B cell (primary cell): ENCODE measurements at regions not wholly inside any gene's neighbourhood (a gene's known extent, or its start where the extent isn't known, plus 50 kb on each side); places are given as distances from the start of the nearest gene placed in this dataset.

ENCODE experiments used
- ATAC-seq: fragments of 200-7000 bp; cut with Tn5 transposase; one replicate; pipeline ENCODE4 v1.10.0; 2021; ENCODE audit warnings: low read depth, mild to moderate bottlenecking, moderate number of reproducible peaks, moderate library complexity
- CTCF ChIA-PET: fragments of 350-600 bp; sonication (Branson Sonifier 250); formaldehyde crosslinking; loops from one replicate; lab custom pipeline; 2021; ENCODE audit warnings: antibody characterized with exemption, inconsistent platforms; lab: Charles Lee
- POLR2A ChIA-PET: fragments of 350-600 bp; sonication (Branson Sonifier 250); formaldehyde crosslinking; loops from one replicate; lab custom pipeline; 2021; ENCODE audit warnings: antibody characterized with exemption; lab: Charles Lee
- DNase-seq: peaks from one replicate; pipeline ENCODE4 v3.0.0; 2013
- H2AFZ ChIP-seq: 2 replicates; pipeline ENCODE4 v1.6.1; 2012; ENCODE audit warnings: mild to moderate bottlenecking, low read depth, low read length; ENCODE audit not compliant: insufficient read depth, poor library complexity, severe bottlenecking
- H3K27ac ChIP-seq, 2 donors: 1 replicate in 1 of 2; 2 replicates in 1 of 2; pipeline ENCODE4 v1.5.1; 2012 to 2013; ENCODE audit warnings: low read length in 2 of 2, mild to moderate bottlenecking in 2 of 2, moderate library complexity in 1 of 2
- H3K27me3 ChIP-seq, 4 experiments: fragments of 200-600 bp in 1 of 4; sonication (generic) in 1 of 4; replicated peaks in 1 of 4; 1 replicate in 2 of 4; 2 replicates in 2 of 4; pipeline versions ENCODE4 v1.6.1 to v1.7.0; 2013 to 2016; ENCODE audit warnings: low read length in 3 of 4, mild to moderate bottlenecking in 2 of 4, mixed read lengths in 1 of 4, moderate library complexity in 1 of 4; ENCODE audit not compliant: insufficient read depth in 4 of 4, control insufficient read depth in 3 of 4; ENCODE audit errors: control extremely low read depth in 1 of 4
- H3K36me3 ChIP-seq, 2 experiments: replicated peaks in 1 of 2; 1 replicate in 1 of 2; 2 replicates in 1 of 2; pipeline versions ENCODE4 v1.6.1 to v1.7.1; 2013; ENCODE audit warnings: low read length in 1 of 2; ENCODE audit not compliant: insufficient read depth in 2 of 2, control insufficient read depth in 1 of 2; ENCODE audit errors: control extremely low read depth in 1 of 2, extremely low read depth in 1 of 2
- H3K4me1 ChIP-seq, 2 donors: fragments of 200-600 bp in 1 of 2; sonication (generic) in 1 of 2; 1 replicate in 1 of 2; 2 replicates in 1 of 2; pipeline versions ENCODE4 v1.5.1 to v1.6.1; 2013 to 2017; ENCODE audit warnings: low read length in 2 of 2; ENCODE audit not compliant: control insufficient read depth in 2 of 2, insufficient read depth in 2 of 2
- H3K4me2 ChIP-seq: replicated peaks from 2 replicates; pipeline ENCODE3; 2012; ENCODE audit warnings: mild to moderate bottlenecking, low read depth, low read length; ENCODE audit not compliant: poor library complexity, severe bottlenecking
- H3K4me3 ChIP-seq, 5 experiments: fragments of 200-600 bp in 1 of 5; sonication (generic) in 1 of 5; 1 replicate in 3 of 5; 2 replicates in 2 of 5; pipeline versions ENCODE4 v1.5.1 to v1.7.0; 2011 to 2016; ENCODE audit warnings: low read length in 4 of 5, mild to moderate bottlenecking in 4 of 5, low read depth in 2 of 5, control low read depth in 1 of 5, moderate library complexity in 1 of 5; ENCODE audit not compliant: insufficient read depth in 1 of 5; ENCODE audit errors: control extremely low read depth in 1 of 5, extremely low read depth in 1 of 5
- H3K79me2 ChIP-seq: fragments of 200-600 bp; sonication (generic); one replicate; pipeline ENCODE4 v1.6.0; 2016; ENCODE audit warnings: low read length; ENCODE audit not compliant: control insufficient read depth, insufficient read depth
- H3K9ac ChIP-seq: fragments of 200-600 bp; sonication (generic); 2 replicates; pipeline ENCODE4 v1.6.1; 2017; ENCODE audit warnings: mild to moderate bottlenecking, low read length, moderate library complexity
- H3K9me3 ChIP-seq, 3 donors: one replicate each; pipeline versions ENCODE4 v1.6.1 to v1.7.1; 2013; ENCODE audit warnings: low read length in 2 of 3; ENCODE audit not compliant: control insufficient read depth in 2 of 3, insufficient read depth in 1 of 3; ENCODE audit errors: control extremely low read depth in 1 of 3
- H4K20me1 ChIP-seq: 2 replicates; pipeline ENCODE4 v1.6.0; 2012; ENCODE audit warnings: mild to moderate bottlenecking, low read length; ENCODE audit not compliant: insufficient read depth, control insufficient read depth, poor library complexity, severe bottlenecking
- H3K27ac Mint-ChIP-seq: one replicate; pipeline ENCODE4 v1.8.0; 2021; ENCODE audit warnings: mixed read lengths
- H3K27me3 Mint-ChIP-seq: one replicate; pipeline ENCODE4 v1.8.0; 2021; ENCODE audit warnings: mixed read lengths
- H3K4me1 Mint-ChIP-seq: one replicate; pipeline ENCODE4 v1.8.0; 2021; ENCODE audit warnings: mixed read lengths
- H3K4me3 Mint-ChIP-seq: one replicate; pipeline ENCODE4 v1.8.0; 2021; ENCODE audit warnings: mixed read lengths
- H3K9me3 Mint-ChIP-seq: one replicate; pipeline ENCODE4 v1.8.0; 2022; ENCODE audit warnings: mixed read lengths; ENCODE audit not compliant: insufficient read depth
- CTCF ChIP-seq: fragments of 200-600 bp; IDR thresholded peaks from one replicate; pipeline ENCODE4 v1.8.0; 2022; ENCODE audit warnings: antibody characterized with exemption, mild to moderate bottlenecking
- EZH2 ChIP-seq: IDR thresholded peaks from 2 replicates; pipeline ENCODE4 v1.6.1; 2012; ENCODE audit warnings: borderline replicate concordance, low read depth, mild to moderate bottlenecking, moderate library complexity, low read length; ENCODE audit not compliant: insufficient read depth, poor library complexity, severe bottlenecking
- WGBS: methylation state at CpG from one replicate; pipeline ENCODE4 v1.1.5; 2013; ENCODE audit warnings: missing lambda C conversion rate; ENCODE audit not compliant: insufficient coverage; 5-methylcytosine and 5-hydroxymethylcytosine counted together
- intact Hi-C: fragments of 100-400 bp; cut with micrococcal nuclease; formaldehyde crosslinking; loops from one replicate; pipeline ENCODE4 v1.10.0; 2022

DNA sequence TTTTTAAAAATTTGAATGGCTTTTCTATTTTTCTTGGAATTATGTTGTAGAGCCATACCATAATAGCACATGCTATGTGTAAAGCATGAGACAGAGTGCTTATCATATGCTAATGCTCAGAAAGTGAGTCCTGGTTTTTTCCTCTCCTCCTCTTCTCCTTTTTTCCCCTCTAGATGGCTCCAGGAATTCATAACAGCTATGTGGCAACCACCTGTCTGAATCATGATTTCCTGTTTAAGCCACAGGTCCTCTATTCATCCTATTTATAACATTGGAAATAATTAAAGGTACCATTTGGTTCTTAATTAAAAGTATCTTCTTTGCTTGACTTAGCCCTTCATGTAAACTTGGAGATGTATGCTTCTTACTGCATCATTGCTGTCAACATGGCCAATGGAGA lies 260.0 kb upstream of the MAP3K7 start:
- Histone ChIP-seq H3K4me2 (no peak overlapping the region), H3K9ac (no peak overlapping the region), H3K9me3 (no peaks in the 10 kb centered on the region), H3K36me3 (no peaks in the 10 kb centered on the region), H2AFZ (no peak overlapping the region), H3K4me3 (no peak overlapping the region), H3K27me3 (no peaks in the 10 kb centered on the region), H3K4me1 (no peaks in the 10 kb centered on the region), H3K27ac (no peak overlapping the region), H4K20me1 (no peaks in the 10 kb centered on the region), H3K79me2 (no peaks in the 10 kb centered on the region)
- CTCF ChIA-PET, result no interaction called here
- Mint-ChIP-seq H3K27ac (no peak overlapping the region), H3K4me3 (no peak overlapping the region), H3K9me3 (no peaks in the 10 kb centered on the region), H3K4me1 (no peaks in the 10 kb centered on the region), H3K27me3 (peaks cover 4% of the 10 kb centered on the region)
- POLR2A ChIA-PET, result no interaction called here
- intact Hi-C loops, result no loop called here
- TF ChIP-seq EZH2, result no peak
- no peak for TF ChIP-seq CTCF
- DNase-seq (no peak), ATAC-seq (no peak)

DNA sequence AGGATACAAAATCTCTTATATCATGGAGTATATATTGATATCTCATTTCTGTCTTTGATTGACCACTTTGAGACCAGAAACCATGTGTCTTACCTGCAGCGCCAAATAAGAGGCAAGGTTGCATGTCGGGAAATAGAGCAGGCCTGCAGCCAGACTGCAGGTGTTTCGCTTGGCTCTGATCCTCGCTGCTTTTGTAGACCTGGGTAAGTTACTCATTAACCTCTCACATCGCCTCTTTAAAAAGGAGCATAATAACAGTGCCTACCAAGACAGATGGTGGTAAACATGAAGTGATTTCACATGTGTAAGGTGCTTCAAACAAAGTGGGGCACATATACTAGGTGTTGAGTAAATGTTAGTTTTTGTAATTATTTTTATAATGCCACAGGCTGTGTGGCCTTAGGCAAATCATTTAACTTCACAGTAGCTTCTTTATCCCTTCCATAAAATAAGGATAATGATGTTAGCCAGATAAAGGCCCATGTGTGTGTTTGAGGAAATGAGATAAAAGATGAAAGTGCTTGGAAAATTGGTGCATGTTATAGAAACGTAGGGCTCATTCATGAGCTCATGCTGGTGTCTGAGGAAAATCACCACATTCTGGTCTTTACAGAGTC lies 248.8 kb upstream of the MAP3K7 start:
- 86% methylated on average over 3 of the region's 6 CpGs for WGBS
- TF ChIP-seq EZH2 (no peak), CTCF (no peak)
- ChIA-PET POLR2A (no interaction called here), CTCF (no interaction called here)
- intact Hi-C loops, result no loop called here
- H3K4me3 Mint-ChIP-seq, result no peak overlapping the region
- Histone ChIP-seq H3K9me3 (no peaks in the 10 kb centered on the region), H3K27ac (no peak overlapping the region), H3K9ac (no peak overlapping the region), H3K27me3 (no peaks in the 10 kb centered on the region), H3K4me2 (no peak overlapping the region), H3K79me2 (no peaks in the 10 kb centered on the region), H4K20me1 (no peaks in the 10 kb centered on the region), H3K4me1 (no peaks in the 10 kb centered on the region), H2AFZ (no peak overlapping the region), H3K36me3 (no peaks in the 10 kb centered on the region), H3K4me3 (no peak overlapping the region)
- DNase-seq (no peak), ATAC-seq (no peak)
- peaks cover 7% of the 10 kb centered on the region for H3K27me3 Mint-ChIP-seq
- H3K9me3 Mint-ChIP-seq, result no peaks in the 10 kb centered on the region
- H3K27ac Mint-ChIP-seq, result no peak overlapping the region
- H3K4me1 Mint-ChIP-seq, result no peaks in the 10 kb centered on the region
